Erythroblast (primary cell): ENCODE measurements at regions not wholly inside any gene's neighbourhood (a gene's known extent, or its start where the extent isn't known, plus 50 kb on each side); places are given as distances from the start of the nearest gene placed in this dataset.
"Not testable (repeated sequence)": the region's sequence is repeated elsewhere in the genome, so short reads cannot be mapped to it uniquely, and the experiment has no call there.

Experiments used
- DNase-seq, 2 experiments: peaks; one replicate each; lab custom pipeline; 2025; lab: John Stamatoyannopoulos, UW
- GATA1 ChIP-seq: IDR thresholded peaks from 2 replicates; pipeline ENCODE4 v1.6.1; 2011; ENCODE audit warnings: low read depth, mild to moderate bottlenecking, control low read depth, low read length, moderate library complexity
- POLR2A ChIP-seq: IDR thresholded peaks from 2 replicates; pipeline ENCODE4 v1.6.1; 2011; ENCODE audit warnings: mild to moderate bottlenecking, low read length

- no peak for DNase-seq
- no peak for TF ChIP-seq GATA1
- no peak for TF ChIP-seq POLR2A
Observed at GRCh38 chr5:84885485-84886258, 501.0 kb upstream of the EDIL3 start.

- TF ChIP-seq GATA1 = no peak
- no peak for TF ChIP-seq POLR2A
- DNase-seq = no peak
Observed at GRCh38 chr5:84881737-84882136, 497.1 kb upstream of the EDIL3 start.

GRCh38 chr5:84874196-84874595 lies 489.5 kb upstream of the EDIL3 start:
- no peak for DNase-seq
- TF ChIP-seq GATA1 (no peak), POLR2A (no peak)

GRCh38 chr5:84872768-84873167 lies 488.1 kb upstream of the EDIL3 start:
- TF ChIP-seq GATA1 = no peak
- no peak for TF ChIP-seq POLR2A
- no peak for DNase-seq

- TF ChIP-seq GATA1 (no peak), POLR2A (no peak)
- DNase-seq = no peak
Observed at GRCh38 chr5:84870369-84870768, 485.7 kb upstream of the EDIL3 start.

GRCh38 chr5:84869675-84870074 lies 485.0 kb upstream of the EDIL3 start:
- DNase-seq = no peak
- TF ChIP-seq GATA1 (no peak), POLR2A (no peak)

- DNase-seq = not testable (repeated sequence)
Observed at GRCh38 chr5:84863936-84864335, 479.3 kb upstream of the EDIL3 start.

GRCh38 chr5:84863020-84863419 lies 478.3 kb upstream of the EDIL3 start:
- TF ChIP-seq GATA1 (no peak), POLR2A (no peak)
- no peak for DNase-seq

- no peak for DNase-seq
- TF ChIP-seq GATA1 (no peak), POLR2A (no peak)
Observed at GRCh38 chr5:84862132-84862531, 477.5 kb upstream of the EDIL3 start.

GRCh38 chr5:84861306-84861705 lies 476.6 kb upstream of the EDIL3 start:
- TF ChIP-seq POLR2A = no peak
- no peak for TF ChIP-seq GATA1
- DNase-seq = no peak

GRCh38 chr5:84859056-84859455 lies 474.4 kb upstream of the EDIL3 start:
- TF ChIP-seq GATA1 (no peak), POLR2A (no peak)
- no peak for DNase-seq

- TF ChIP-seq POLR2A = no peak
- no peak for TF ChIP-seq GATA1
- no peak for DNase-seq
Observed at GRCh38 chr5:84831701-84832100, 447.0 kb upstream of the EDIL3 start.

GRCh38 chr5:84830265-84830664 lies 445.6 kb upstream of the EDIL3 start:
- TF ChIP-seq POLR2A (no peak), GATA1 (no peak)
- no peak for DNase-seq

GRCh38 chr5:84825606-84826005 lies 440.9 kb upstream of the EDIL3 start:
- DNase-seq = no peak

GRCh38 chr5:84821924-84822323 lies 437.2 kb upstream of the EDIL3 start:
- no peak for DNase-seq
- TF ChIP-seq POLR2A = no peak
- no peak for TF ChIP-seq GATA1

More at GRCh38 chr5:84825606-84826005, 440.9 kb upstream of the EDIL3 start:
- no peak for TF ChIP-seq GATA1
- TF ChIP-seq POLR2A = no peak
